ENCODE measurements at regions not wholly inside any gene's neighbourhood (a gene's known extent, or its start where the extent isn't known, plus 50 kb on each side); places are given as distances from the start of the nearest gene placed in this dataset.

DNA sequence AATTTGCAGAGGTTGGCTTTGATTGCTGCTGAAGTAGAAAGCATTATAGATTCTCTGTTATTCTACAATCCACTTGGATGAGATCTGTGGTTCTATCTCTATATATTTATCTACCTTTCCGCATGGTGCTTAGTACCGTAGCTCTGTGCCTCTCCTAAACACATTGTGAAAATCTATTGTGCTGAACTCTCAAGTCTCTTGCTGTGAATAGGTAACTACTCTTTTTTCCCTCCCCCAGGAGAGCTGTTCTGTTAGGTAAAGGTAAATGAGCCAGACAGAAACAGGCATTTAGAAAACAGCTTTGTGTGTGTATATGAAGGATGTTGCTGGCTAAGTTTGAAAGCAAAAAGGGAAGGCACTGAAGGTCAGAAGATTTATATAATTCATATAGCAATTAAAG lies 112.6 kb downstream of the BRMS1L start:
- TF ChIP-seq CTCF (IDR thresholded peaks at IDR 0.05), result no peak
- no peak for TF ChIP-seq POLR2A (IDR thresholded peaks at IDR 0.05)

All from lower leg skin (tissue), 3 donors.